ENCODE measurements at regions not wholly inside any gene's neighbourhood (a gene's known extent, or its start where the extent isn't known, plus 50 kb on each side); places are given as distances from the start of the nearest gene placed in this dataset.

DNA sequence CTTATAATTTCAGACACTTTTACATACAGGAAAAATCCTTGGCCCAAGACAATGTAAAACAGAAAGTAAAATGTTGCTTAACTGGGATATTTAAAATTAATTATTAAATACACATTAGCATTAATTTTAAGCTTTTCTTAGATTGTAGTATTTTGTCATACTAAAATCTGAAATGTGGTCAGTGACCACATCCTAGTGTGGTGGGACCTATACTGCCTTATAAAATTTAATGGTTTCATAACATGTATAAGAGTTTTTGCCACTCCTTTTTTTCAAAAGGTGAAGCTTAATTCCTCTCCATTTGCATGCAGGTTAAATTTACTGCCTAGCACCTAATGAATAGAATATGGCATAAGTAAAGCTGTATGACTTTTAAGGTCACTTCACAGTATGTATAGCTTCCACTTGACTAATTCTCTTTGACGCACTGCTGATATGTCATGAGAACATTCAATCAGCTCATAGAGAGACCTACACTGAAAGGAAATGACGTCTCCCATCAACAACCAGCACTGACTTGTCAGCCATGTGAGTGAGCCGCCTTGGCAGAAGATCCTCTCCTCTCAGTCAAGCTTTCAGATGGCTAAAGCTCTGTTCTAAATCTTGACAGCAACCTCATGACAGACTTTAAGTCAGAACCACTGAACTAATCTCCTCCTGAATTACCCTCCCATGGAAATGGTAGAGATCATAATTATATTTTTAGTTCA lies 847.8 kb downstream of the SI start:
- no peak for DNase-seq

- DNase-seq, result no peak
Measured at GRCh38 chr3:164224126-164224525, 854.2 kb downstream of the SI start.

DNA sequence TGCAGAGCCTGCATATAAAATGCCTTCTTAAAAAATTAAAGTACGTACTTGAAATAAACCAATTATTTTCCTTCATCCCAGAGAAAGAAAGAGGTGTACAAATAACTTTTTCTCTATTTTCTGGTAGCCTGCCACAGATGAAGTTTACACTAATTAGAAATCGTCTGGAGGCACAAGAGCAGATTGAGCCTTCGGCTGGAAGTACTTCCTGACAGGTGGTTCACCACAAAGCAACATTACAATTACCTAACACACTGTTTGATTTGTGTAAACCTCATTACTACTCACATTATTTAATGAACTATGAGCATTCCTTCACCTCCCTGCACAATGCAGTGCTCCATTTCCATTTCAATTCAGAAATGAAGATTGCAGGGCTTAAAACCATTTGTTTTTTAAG lies 856.1 kb downstream of the SI start:
- DNase-seq, result no peak

- no peak for DNase-seq
Measured at GRCh38 chr3:164221297-164221696, 857.0 kb downstream of the SI start.

DNA sequence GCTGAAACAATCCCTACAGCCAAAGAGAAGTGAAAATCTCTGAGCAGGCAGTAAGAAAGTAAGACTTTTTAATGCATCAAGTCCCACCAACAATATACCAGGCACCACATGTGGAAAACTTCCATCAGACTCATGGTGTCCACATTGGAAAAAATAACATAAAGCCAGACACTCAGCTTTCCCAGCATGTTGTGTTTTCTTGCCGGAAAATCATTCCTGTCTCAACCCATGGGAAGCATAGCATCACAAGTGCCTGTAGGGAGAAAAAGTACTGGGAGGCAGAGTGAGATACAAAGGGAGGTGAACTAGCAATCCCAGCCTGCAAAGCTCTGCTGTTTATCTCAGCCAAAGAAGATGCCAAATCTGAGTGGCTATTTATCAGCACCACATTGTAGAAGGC lies 868.9 kb downstream of the SI start:
- no peak for DNase-seq

- no peak for DNase-seq
Measured at GRCh38 chr3:164208821-164209220, 869.5 kb downstream of the SI start.

GRCh38 chr3:164208048-164208447 lies 870.2 kb downstream of the SI start:
- DNase-seq, result no peak

- no peak for DNase-seq
Measured at GRCh38 chr3:164200053-164200823, 878.1 kb downstream of the SI start.

- DNase-seq, result no peak
Measured at GRCh38 chr3:164196477-164196876, 881.8 kb downstream of the SI start.

DNA sequence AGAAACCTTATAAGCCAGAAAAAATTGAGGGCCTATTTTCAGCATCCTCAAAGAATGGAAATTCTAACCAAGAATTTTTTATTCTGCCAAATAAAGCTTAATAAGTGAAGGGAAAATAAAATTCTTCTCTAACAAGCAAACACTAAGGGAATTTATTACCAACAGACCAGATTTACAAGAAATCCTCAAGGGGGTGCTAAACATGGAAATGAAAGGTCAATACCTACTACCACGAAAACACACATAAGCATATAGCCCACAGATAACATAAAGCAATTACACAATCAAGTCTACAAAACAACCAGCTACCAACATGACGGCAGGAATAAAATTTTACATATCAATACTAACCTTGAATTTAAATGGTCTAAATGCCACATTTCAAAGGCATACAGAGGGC lies 883.5 kb downstream of the SI start:
- no peak for DNase-seq

- no peak for DNase-seq
Measured at GRCh38 chr3:164192974-164193373, 885.3 kb downstream of the SI start.

DNA sequence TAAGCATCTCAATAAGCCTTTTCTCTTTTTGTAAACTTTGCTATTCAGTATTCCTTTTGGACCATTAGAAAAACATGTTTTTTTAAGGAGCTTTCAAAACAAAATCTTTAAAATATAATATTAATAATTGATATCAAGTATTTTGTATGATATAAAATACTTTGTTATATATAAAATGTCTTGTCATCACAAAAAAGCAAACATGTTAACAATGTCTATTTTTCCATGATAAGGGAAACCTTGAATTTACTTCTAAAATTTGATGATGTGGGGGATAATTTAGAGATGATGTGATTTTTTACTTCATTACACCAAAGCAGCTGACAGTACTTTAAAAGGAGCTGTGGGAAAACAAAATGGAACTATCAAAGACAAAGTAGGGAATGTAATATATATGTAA lies 887.7 kb downstream of the SI start:
- DNase-seq, result no peak

DNA sequence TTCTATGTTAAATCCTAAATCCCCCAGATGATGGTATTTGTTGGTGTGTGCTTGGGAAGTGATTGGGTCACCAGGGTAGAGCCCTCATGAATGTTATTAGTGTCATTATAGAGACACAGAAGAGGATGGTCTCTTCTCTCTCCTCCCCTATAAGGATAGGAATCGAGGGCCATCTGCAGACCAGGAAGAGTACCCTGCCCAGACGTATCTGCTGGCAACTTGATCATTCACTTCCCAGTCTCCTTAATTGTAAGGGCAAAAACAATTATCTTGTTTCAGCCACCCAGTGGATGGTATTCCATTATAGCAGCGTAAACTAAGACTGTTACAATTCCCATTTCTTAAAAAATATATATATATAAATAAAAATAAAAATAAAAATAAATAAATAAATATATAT lies 892.2 kb downstream of the SI start:
- DNase-seq, result no peak

DNA sequence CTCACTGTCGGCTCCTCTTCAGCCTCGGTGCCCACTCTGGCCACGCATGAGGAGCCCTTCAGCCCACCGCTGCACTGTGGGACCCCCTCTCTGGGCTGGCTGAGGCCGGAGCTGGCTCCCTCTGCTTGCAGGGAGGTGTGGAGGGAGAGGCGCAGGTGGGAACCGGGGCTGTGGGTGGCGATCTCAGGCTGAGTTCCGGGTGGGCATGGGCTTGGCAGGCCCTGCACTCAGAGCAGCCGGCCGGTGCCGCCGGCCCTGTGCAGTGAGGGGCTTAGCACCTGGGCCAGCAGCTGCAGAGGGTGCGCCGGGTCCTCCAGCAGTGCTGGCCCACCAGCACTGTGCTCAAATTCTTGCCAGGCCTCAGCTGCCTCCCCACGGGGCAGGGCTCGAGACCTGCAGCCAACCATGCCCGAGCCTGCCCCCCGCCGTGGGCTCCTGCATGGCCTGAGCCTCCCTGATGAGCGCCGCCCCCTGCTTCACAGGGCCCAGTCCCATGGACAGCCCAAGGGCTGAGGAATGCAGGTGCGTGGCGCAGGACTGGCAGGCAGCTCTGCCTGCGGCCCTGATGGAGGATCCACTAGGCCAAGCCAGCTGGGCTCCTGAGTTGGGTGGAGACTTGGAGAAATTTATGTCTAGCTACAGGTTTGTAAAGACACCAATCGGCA lies 899.1 kb downstream of the SI start:
- DNase-seq, result no peak

GRCh38 chr3:164174059-164174458 lies 904.2 kb downstream of the SI start:
- no peak for DNase-seq

GRCh38 chr3:164155400-164155799 lies 922.9 kb downstream of the SI start:
- DNase-seq, result no peak

DNA sequence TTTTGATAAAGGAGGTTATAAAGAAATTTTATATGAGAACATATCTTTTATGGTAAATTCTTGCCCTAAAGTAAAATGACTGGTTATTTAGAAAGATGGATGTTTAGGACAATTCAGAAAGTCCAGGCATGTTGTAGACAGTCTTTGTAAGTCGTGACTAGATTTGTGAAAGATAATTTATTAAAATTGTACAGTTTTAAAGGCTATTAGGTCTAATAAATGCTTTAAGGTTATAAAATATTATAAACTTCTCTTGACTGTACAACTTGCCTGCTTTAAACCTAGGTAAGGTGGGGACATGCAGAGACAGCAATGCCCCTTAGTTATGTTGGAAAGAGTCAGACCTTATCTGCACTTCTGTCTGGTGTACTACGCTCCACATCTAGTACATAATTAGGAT lies 933.5 kb downstream of the SI start:
- no peak for DNase-seq

DNA sequence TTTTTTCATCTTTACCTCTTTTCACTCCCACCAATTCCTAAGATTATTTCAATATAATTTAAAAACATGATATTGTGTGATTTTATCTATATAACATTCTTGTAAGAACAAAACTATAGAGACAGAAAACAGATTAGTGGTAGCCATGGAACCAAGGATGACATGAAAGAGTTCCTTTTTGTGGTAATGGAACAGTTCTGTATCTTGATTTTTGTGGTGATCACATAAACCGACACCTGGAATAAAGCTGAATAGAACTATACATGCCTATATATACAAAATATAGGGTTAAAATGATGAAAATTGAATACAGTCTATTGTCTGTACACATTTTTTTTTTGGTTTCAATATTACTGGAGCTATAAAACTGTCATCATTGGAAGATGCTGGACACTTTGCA lies 945.4 kb downstream of the SI start:
- no peak for DNase-seq

DNA sequence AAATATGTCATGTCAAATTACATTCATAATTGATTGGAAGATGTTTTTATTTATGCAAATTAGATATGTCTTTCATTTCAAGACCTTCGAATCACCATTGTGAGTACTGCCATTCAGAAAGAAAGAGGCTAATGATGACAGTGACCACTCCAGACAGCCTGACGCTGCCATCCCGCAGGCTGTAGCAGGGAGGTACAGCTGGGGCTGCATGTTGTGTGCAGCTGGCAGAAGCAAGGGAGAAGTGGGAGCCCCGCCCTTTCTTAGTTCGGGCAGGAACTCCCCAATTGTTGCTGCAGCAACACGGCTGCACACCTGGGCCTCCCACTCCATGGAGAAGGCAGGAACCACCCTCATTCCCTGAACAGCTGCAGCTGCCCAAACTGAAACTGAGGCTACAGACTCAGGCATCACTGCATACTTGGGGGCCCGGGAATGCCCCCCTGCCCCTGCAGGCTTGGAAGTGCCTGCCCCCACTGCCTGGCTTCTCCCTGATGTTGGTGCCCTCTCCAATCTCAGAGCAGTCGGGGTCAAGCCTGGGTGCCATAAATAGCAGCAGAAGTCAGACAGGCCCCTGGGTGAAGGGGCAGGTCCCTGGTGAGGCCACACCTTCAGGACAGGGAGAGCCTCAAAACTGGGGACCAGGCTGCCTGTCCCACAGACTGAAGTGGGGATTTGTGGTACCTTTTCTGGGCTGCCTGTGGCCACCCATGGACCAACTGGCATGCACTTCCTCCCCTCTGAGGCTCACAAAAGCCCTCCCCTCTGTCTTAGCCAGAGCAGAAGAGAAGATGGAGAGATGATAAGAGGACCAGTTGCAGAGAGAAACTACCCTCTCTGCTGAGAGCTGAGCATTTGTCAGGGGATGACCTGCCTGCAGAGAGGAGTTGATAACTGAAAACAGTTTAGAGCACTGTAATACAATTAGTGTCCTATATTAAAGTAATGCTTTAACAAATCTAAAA lies 964.6 kb downstream of the SI start:
- DNase-seq, result no peak

DNA sequence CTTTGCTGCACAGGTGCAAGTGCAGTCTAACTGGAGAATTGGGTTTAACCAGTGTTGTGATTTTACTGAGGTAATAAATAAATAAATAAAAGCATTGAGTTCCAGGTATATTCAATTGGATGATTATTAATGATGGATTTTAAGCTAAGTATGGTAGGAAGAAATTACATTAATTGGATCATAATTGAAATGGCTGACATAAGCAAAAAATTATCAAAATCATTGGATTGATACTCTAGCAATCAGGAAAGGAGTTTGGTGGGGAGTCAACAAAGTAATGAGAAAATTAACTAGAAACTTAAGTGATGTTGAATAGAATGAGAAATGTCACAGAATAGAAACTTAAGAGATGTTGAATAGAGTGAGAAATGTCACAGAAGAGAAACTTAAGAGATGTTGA lies 981.9 kb downstream of the SI start:
- DNase-seq, result no peak

- no peak for DNase-seq
Measured at GRCh38 chr3:164095949-164096348, 982.3 kb downstream of the SI start.

DNA sequence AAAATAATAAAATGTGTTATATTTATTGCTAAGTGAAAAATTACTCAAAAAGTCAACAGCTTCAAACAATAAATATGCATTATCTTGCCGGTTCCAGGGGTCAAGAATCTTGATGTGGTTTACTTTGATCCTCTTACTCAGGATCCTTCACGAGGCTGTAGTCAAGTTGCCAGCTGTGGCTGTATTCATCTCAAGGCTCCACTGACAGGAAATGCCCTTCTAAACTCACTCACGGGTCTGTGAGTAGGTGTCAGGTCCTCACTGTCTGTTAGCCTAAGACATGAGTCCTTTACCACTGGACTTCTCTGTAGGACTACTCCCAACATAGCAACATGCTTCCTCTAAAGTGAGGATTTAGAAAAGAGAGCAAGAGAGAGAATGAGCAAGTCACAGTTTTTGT lies 983.0 kb downstream of the SI start:
- DNase-seq, result no peak

DNA sequence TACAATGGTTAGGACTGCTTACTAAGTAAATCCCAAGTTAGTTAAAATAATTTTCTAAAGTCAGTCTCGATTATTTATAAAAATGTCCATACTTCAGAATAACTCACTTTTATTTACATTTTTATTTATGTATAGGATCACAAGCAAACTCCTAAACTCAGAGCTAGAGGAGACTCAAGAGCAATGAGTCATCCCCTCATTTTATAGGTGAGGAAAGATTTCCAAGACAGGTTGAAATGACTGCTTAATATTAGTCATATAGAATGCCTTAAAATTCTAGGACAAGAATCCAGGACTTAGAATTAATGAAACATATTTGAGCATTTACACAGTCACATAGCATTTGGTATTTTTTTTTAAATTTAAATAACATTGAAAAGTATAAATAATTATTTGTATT lies 983.8 kb downstream of the SI start:
- DNase-seq, result no peak

Data from NCI-H1092 (cell line).